HepG2 (cell line): ENCODE measurements at regions not wholly inside any gene's neighbourhood (a gene's known extent, or its start where the extent isn't known, plus 50 kb on each side); places are given as distances from the start of the nearest gene placed in this dataset.

Source experiments
- ARID5B ChIP-seq: IDR thresholded peaks from 2 replicates; pipeline ENCODE4 v1.4.0; 2020; ENCODE audit warnings: mild to moderate bottlenecking, missing genetic modification reagents
- BRD4 ChIP-seq: sonication (generic); formaldehyde crosslinking; IDR thresholded peaks from 2 replicates; pipeline ENCODE4 v1.4.0; 2020; ENCODE audit warnings: missing genetic modification reagents
- CEBPG ChIP-seq: IDR thresholded peaks from 2 replicates; pipeline ENCODE4 v1.6.1; 2016
- GATAD2A ChIP-seq: IDR thresholded peaks from 2 replicates; pipeline ENCODE4 v1.6.1; 2016
- GTF3A ChIP-seq: sonication (generic); formaldehyde crosslinking; conservative IDR thresholded peaks from 2 replicates; pipeline ENCODE4 v1.4.0; 2020; ENCODE audit warnings: mild to moderate bottlenecking, missing genetic modification reagents
- KDM5B ChIP-seq: sonication (generic); formaldehyde crosslinking; IDR thresholded peaks from 2 replicates; pipeline ENCODE4 v1.4.0; 2020; ENCODE audit warnings: missing genetic modification reagents, mild to moderate bottlenecking, borderline replicate concordance
- RBFOX2 ChIP-seq: fragments of 200-400 bp; formaldehyde crosslinking; IDR thresholded peaks from 2 replicates; pipeline ENCODE4 v1.6.1; 2017; ENCODE audit warnings: low read depth, mild to moderate bottlenecking, low read length
- SOX13 ChIP-seq, 3 experiments: fragments of 450-650 bp in 1 of 3; sonication (generic) in 1 of 3; formaldehyde crosslinking in 1 of 3; IDR thresholded peaks in 2 of 3; conservative IDR thresholded peaks in 1 of 3; 2 replicates each; pipeline versions ENCODE4 v1.5.0 to v1.6.1; 2016 to 2020; ENCODE audit warnings: antibody characterized with exemption in 1 of 3, mild to moderate bottlenecking in 1 of 3, missing compliant biosample characterization in 1 of 3, missing genetic modification reagents in 1 of 3, moderate library complexity in 1 of 3
- ZBTB7B ChIP-seq: sonication (generic); formaldehyde crosslinking; IDR thresholded peaks from 2 replicates; pipeline ENCODE4 v1.4.0; 2020; ENCODE audit warnings: missing genetic modification reagents
- ZEB1 ChIP-seq: IDR thresholded peaks from 2 replicates; pipeline ENCODE4 v1.6.1; 2012; ENCODE audit warnings: mild to moderate bottlenecking, low read depth, inconsistent platforms; ENCODE audit not compliant: insufficient replicate concordance
- ZNF142 ChIP-seq: sonication (generic); formaldehyde crosslinking; IDR thresholded peaks from 2 replicates; pipeline ENCODE4 v1.4.0; 2020; ENCODE audit warnings: missing genetic modification reagents
- ZNF292 ChIP-seq: sonication (generic); formaldehyde crosslinking; IDR thresholded peaks from 2 replicates; pipeline ENCODE4 v1.8.1; 2022; ENCODE audit warnings: mild to moderate bottlenecking, low read depth, missing genetic modification reagents, borderline replicate concordance
- ZNF354B ChIP-seq: sonication (generic); formaldehyde crosslinking; IDR thresholded peaks from 2 replicates; pipeline ENCODE4 v1.8.0; 2022; ENCODE audit warnings: mild to moderate bottlenecking, missing genetic modification reagents
- TF ChIP-seq, protein P1 (sequence below): sonication (generic); formaldehyde crosslinking; IDR thresholded peaks from 2 replicates; pipeline ENCODE4 v1.8.0; 2022; ENCODE audit warnings: low read depth, missing genetic modification reagents
- TF ChIP-seq, protein P2 (sequence below): IDR thresholded peaks from 2 replicates; pipeline ENCODE4 v1.6.1; 2012; ENCODE audit warnings: low read length, improper control_type of control experiment

DNA sequence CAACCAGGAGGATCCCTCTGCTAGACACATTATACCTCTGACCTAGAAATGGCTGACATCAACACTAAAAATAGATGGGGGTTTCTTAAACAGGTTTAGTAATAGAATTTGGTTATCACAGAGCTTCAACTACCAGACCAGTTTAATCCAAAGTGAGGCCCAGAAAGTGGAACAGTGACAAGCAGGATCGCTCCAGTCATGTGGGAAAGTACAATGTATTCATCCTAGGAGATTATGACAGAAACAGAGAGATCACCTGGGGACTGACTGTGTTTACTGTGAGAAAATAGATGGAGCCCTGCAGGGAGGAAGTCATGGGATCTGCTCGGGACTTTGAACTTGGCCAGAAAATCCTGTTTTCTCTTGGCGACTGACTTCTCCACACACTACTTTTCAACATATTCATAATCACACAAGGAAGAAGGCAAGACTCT lies 238.7 kb upstream of the SOX4 start (continued):
- TF ChIP-seq ZNF142 (CRISPR knock-in tag) (no peak), SOX13 (IDR thresholded peaks at IDR 0.05) (no peak), SOX13 (CRISPR knock-in tag; conservative IDR thresholded peaks at IDR 0.05 in 1 of 2, IDR thresholded peaks at IDR 0.05 in 1 of 2) (peak in 1 of 2 experiments; percentile 58; a peak in 1 of 4 replicates), BRD4 (CRISPR knock-in tag) (no peak), RBFOX2 (no peak), ARID5B (CRISPR knock-in tag) (peak; percentile 94), GATAD2A (peak; percentile 65), GTF3A (CRISPR knock-in tag) (no peak), KDM5B (CRISPR knock-in tag) (no peak), CEBPG (CRISPR knock-in tag) (peak; percentile 35; the same call in 1 of the 2 replicates), ZNF292 (CRISPR knock-in tag) (0 out of 2 replicates have a peak, but pooled peaks have one; percentile 70), ZNF354B (CRISPR knock-in tag) (no peak), ZBTB7B (CRISPR knock-in tag) (no peak), ZEB1 (peak; percentile 36)
- TF ChIP-seq, protein P1, sequence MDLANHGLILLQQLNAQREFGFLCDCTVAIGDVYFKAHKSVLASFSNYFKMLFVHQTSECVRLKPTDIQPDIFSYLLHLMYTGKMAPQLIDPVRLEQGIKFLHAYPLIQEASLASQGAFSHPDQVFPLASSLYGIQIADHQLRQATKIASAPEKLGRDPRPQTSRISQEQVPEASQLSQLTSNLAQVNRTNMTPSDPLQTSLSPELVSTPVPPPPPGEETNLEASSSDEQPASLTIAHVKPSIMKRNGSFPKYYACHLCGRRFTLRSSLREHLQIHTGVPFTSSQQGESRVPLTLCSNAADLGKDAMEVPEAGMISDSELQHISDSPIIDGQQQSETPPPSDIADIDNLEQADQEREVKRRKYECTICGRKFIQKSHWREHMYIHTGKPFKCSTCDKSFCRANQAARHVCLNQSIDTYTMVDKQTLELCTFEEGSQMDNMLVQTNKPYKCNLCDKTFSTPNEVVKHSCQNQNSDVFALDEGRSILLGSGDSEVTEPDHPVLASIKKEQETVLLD, result no peak
- TF ChIP-seq, protein P2, sequence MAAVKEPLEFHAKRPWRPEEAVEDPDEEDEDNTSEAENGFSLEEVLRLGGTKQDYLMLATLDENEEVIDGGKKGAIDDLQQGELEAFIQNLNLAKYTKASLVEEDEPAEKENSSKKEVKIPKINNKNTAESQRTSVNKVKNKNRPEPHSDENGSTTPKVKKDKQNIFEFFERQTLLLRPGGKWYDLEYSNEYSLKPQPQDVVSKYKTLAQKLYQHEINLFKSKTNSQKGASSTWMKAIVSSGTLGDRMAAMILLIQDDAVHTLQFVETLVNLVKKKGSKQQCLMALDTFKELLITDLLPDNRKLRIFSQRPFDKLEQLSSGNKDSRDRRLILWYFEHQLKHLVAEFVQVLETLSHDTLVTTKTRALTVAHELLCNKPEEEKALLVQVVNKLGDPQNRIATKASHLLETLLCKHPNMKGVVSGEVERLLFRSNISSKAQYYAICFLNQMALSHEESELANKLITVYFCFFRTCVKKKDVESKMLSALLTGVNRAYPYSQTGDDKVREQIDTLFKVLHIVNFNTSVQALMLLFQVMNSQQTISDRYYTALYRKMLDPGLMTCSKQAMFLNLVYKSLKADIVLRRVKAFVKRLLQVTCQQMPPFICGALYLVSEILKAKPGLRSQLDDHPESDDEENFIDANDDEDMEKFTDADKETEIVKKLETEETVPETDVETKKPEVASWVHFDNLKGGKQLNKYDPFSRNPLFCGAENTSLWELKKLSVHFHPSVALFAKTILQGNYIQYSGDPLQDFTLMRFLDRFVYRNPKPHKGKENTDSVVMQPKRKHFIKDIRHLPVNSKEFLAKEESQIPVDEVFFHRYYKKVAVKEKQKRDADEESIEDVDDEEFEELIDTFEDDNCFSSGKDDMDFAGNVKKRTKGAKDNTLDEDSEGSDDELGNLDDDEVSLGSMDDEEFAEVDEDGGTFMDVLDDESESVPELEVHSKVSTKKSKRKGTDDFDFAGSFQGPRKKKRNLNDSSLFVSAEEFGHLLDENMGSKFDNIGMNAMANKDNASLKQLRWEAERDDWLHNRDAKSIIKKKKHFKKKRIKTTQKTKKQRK, result no peak
